ENCODE measurements at regions not wholly inside any gene's neighbourhood (a gene's known extent, or its start where the extent isn't known, plus 50 kb on each side); places are given as distances from the start of the nearest gene placed in this dataset.

DNA sequence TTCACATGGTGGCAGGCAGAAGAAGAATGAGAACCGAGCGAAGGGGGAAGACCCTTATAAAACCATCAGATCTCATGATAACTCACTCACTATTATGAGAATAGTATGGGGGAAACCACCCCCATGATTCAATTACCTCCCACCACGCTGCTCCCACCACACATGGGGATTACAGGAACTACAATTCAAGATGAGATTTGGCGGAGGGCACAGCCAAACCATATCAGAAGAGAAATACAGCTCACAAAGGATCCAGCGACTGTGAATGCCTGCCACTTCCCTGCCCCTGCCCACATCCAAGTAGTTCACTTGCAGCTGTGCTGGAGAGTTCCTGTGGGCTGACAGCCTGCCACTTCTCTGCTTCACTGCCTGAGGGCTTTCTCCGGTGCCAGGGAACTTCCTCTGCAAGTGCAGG lies 148.7 kb downstream of the C7orf25 start:
- Histone ChIP-seq H2AFZ (ENCODE audit: low read depth, low read length) (no peak overlapping the region), H3K9me3 (ENCODE audit: low read length) (no peaks in the 10 kb centered on the region), H3K79me2 (replicated peaks; ENCODE audit: insufficient read depth, low read length) (no peaks in the 10 kb centered on the region), H3K4me3 (ENCODE audit: low read length) (no peak overlapping the region), H3K27ac (ENCODE audit: low read length) (no peak overlapping the region), H3K9ac (ENCODE audit: low read length) (no peak overlapping the region), H3K27me3 (ENCODE audit: insufficient read depth, low read depth, low read length) (no peaks in the 10 kb centered on the region), H3K36me3 (ENCODE audit: insufficient read depth, low read length) (no peaks in the 10 kb centered on the region), H3K9me2 (ENCODE audit: insufficient read depth, low read length) (no peaks in the 10 kb centered on the region), H3K4me2 (ENCODE audit: low read length) (no peak overlapping the region), H3F3A (ENCODE audit: insufficient read depth, low read length, poor library complexity, severe bottlenecking) (no peaks in the 10 kb centered on the region), H4K20me1 (ENCODE audit: insufficient read depth) (no peaks in the 10 kb centered on the region)
- TF ChIP-seq, protein P1, sequence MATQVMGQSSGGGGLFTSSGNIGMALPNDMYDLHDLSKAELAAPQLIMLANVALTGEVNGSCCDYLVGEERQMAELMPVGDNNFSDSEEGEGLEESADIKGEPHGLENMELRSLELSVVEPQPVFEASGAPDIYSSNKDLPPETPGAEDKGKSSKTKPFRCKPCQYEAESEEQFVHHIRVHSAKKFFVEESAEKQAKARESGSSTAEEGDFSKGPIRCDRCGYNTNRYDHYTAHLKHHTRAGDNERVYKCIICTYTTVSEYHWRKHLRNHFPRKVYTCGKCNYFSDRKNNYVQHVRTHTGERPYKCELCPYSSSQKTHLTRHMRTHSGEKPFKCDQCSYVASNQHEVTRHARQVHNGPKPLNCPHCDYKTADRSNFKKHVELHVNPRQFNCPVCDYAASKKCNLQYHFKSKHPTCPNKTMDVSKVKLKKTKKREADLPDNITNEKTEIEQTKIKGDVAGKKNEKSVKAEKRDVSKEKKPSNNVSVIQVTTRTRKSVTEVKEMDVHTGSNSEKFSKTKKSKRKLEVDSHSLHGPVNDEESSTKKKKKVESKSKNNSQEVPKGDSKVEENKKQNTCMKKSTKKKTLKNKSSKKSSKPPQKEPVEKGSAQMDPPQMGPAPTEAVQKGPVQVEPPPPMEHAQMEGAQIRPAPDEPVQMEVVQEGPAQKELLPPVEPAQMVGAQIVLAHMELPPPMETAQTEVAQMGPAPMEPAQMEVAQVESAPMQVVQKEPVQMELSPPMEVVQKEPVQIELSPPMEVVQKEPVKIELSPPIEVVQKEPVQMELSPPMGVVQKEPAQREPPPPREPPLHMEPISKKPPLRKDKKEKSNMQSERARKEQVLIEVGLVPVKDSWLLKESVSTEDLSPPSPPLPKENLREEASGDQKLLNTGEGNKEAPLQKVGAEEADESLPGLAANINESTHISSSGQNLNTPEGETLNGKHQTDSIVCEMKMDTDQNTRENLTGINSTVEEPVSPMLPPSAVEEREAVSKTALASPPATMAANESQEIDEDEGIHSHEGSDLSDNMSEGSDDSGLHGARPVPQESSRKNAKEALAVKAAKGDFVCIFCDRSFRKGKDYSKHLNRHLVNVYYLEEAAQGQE (IDR thresholded peaks at IDR 0.05; ENCODE audit: borderline replicate concordance), result no peak
- no peak for TF ChIP-seq TAF1 (IDR thresholded peaks at IDR 0.05; ENCODE audit: low read depth)
- no peak for TF ChIP-seq CTCF (IDR thresholded peaks at IDR 0.05; ENCODE audit: poor library complexity, severe bottlenecking)
- no peak for TF ChIP-seq SMC3 (conservative IDR thresholded peaks at IDR 0.05; ENCODE audit: poor library complexity)
- no peak for TF ChIP-seq EP300 (conservative IDR thresholded peaks at IDR 0.05; ENCODE audit: poor library complexity, severe bottlenecking)
- no peak for TF ChIP-seq MXI1 (conservative IDR thresholded peaks at IDR 0.05; ENCODE audit: poor library complexity, severe bottlenecking)
- TF ChIP-seq RAD21 (conservative IDR thresholded peaks at IDR 0.05), result no peak

- H3K9me3 ChIP-seq (ENCODE audit: low read length), result no peaks in the 10 kb centered on the region
- no peak overlapping the region for H3K27ac ChIP-seq (ENCODE audit: low read length)
- no peak overlapping the region for H3K4me3 ChIP-seq (ENCODE audit: low read length)
- H3F3A ChIP-seq (ENCODE audit: insufficient read depth, low read length, poor library complexity, severe bottlenecking), result no peaks in the 10 kb centered on the region
- no peak overlapping the region for H2AFZ ChIP-seq (ENCODE audit: low read depth, low read length)
- no peaks in the 10 kb centered on the region for H3K9me2 ChIP-seq (ENCODE audit: insufficient read depth, low read length)
- TF ChIP-seq CTCF (IDR thresholded peaks at IDR 0.05; ENCODE audit: poor library complexity, severe bottlenecking) (no peak), EZH2 (IDR thresholded peaks at IDR 0.05; ENCODE audit: borderline replicate concordance, insufficient read depth, low read length, poor library complexity, severe bottlenecking) (no peak), SMC3 (conservative IDR thresholded peaks at IDR 0.05; ENCODE audit: poor library complexity) (no peak), POLR2AphosphoS5 (IDR thresholded peaks at IDR 0.05) (no peak), RAD21 (conservative IDR thresholded peaks at IDR 0.05) (no peak), EP300 (conservative IDR thresholded peaks at IDR 0.05; ENCODE audit: poor library complexity, severe bottlenecking) (no peak), TAF1 (IDR thresholded peaks at IDR 0.05; ENCODE audit: low read depth) (no peak), MXI1 (conservative IDR thresholded peaks at IDR 0.05; ENCODE audit: poor library complexity, severe bottlenecking) (no peak)
- TF ChIP-seq, protein P1 (IDR thresholded peaks at IDR 0.05; ENCODE audit: borderline replicate concordance), result no peak
- H4K20me1 ChIP-seq (ENCODE audit: insufficient read depth), result no peaks in the 10 kb centered on the region
- no peak overlapping the region for H3K4me2 ChIP-seq (ENCODE audit: low read length)
- H3K36me3 ChIP-seq (ENCODE audit: insufficient read depth, low read length), result no peaks in the 10 kb centered on the region
- no peaks in the 10 kb centered on the region for H3K79me2 ChIP-seq (replicated peaks; ENCODE audit: insufficient read depth, low read length)
- no peaks in the 10 kb centered on the region for H3K27me3 ChIP-seq (ENCODE audit: insufficient read depth, low read depth, low read length)
- no peak overlapping the region for H3K9ac ChIP-seq (ENCODE audit: low read length)
Observed at GRCh38 chr7:42761486-42761885, 150.4 kb downstream of the C7orf25 start.

All from neural cell (in vitro differentiated cells).